Neural cell (in vitro differentiated cells): ENCODE measurements at regions not wholly inside any gene's neighbourhood (a gene's known extent, or its start where the extent isn't known, plus 50 kb on each side); places are given as distances from the start of the nearest gene placed in this dataset.

Experiments
- H2AFZ ChIP-seq: fragments of 200-600, 300-800 bp; sonication (generic), shearing (Covaris generic); 2 replicates; pipeline ENCODE4 v1.6.0; 2014; ENCODE audit warnings: low read depth, mild to moderate bottlenecking, antibody characterized with exemption, low read length, moderate library complexity
- H3F3A ChIP-seq: fragments of 200-600 bp; shearing (Covaris generic); 2 replicates; pipeline ENCODE4 v1.6.1; 2016; ENCODE audit warnings: mild to moderate bottlenecking, moderate library complexity, mixed read lengths, antibody characterized with exemption, low read length; ENCODE audit not compliant: insufficient read depth, poor library complexity, severe bottlenecking
- H3K27ac ChIP-seq: fragments of 200-600, 300-800 bp; sonication (generic), shearing (Covaris generic); 2 replicates; pipeline ENCODE4 v1.5.1; 2014; ENCODE audit warnings: mild to moderate bottlenecking, low read length, moderate library complexity
- H3K27me3 ChIP-seq: fragments of 300-800, 200-600 bp; sonication (generic), shearing (Covaris generic); 2 replicates; pipeline ENCODE4 v1.6.0; 2014; ENCODE audit warnings: mild to moderate bottlenecking, low read depth, low read length, moderate library complexity; ENCODE audit not compliant: insufficient read depth
- H3K36me3 ChIP-seq: fragments of 300-800, 200-600 bp; sonication (generic), shearing (Covaris generic); 2 replicates; pipeline ENCODE4 v1.5.1; 2014; ENCODE audit warnings: mild to moderate bottlenecking, antibody characterized with exemption, low read length, moderate library complexity; ENCODE audit not compliant: insufficient read depth
- H3K4me2 ChIP-seq: fragments of 300-800, 200-600 bp; sonication (generic), shearing (Covaris generic); 2 replicates; pipeline ENCODE4 v1.6.0; 2014; ENCODE audit warnings: mild to moderate bottlenecking, low read length
- H3K4me3 ChIP-seq: fragments of 300-800, 200-600 bp; sonication (generic), shearing (Covaris generic); 2 replicates; pipeline ENCODE4 v1.5.1; 2014; ENCODE audit warnings: mild to moderate bottlenecking, low read length, moderate library complexity
- H3K79me2 ChIP-seq: fragments of 200-600 bp; shearing (Covaris generic); replicated peaks from 2 replicates; pipeline ENCODE4 v1.6.0; 2014; ENCODE audit warnings: mild to moderate bottlenecking, low read length, moderate library complexity; ENCODE audit not compliant: insufficient read depth
- H3K9ac ChIP-seq: fragments of 300-800, 200-600 bp; sonication (generic), shearing (Covaris generic); 2 replicates; pipeline ENCODE4 v1.6.1; 2016; ENCODE audit warnings: mild to moderate bottlenecking, low read length, mixed read lengths
- H3K9me2 ChIP-seq: fragments of 200-600 bp; shearing (Covaris generic); 2 replicates; pipeline ENCODE4 v1.6.1; 2016; ENCODE audit warnings: mild to moderate bottlenecking, low read length, mixed read lengths; ENCODE audit not compliant: insufficient read depth
- H3K9me3 ChIP-seq: fragments of 200-600, 300-800 bp; sonication (generic), shearing (Covaris generic); 2 replicates; pipeline ENCODE4 v1.6.1; 2016; ENCODE audit warnings: mild to moderate bottlenecking, mixed run types, low read length, moderate library complexity, mixed read lengths
- H4K20me1 ChIP-seq: fragments of 200-600 bp; shearing (Covaris generic); 2 replicates; pipeline ENCODE4 v1.6.1; 2016; ENCODE audit warnings: mild to moderate bottlenecking, mixed run types; ENCODE audit not compliant: insufficient read depth
- CTCF ChIP-seq: fragments of 450-650 bp; IDR thresholded peaks from 2 replicates; pipeline ENCODE4 v1.5.1; 2014; ENCODE audit warnings: antibody characterized with exemption, mild to moderate bottlenecking, moderate library complexity; ENCODE audit not compliant: poor library complexity, severe bottlenecking
- EP300 ChIP-seq: fragments of 450-650 bp; conservative IDR thresholded peaks from 2 replicates; pipeline ENCODE4 v1.6.1; 2014; ENCODE audit warnings: antibody characterized with exemption, mild to moderate bottlenecking, moderate library complexity; ENCODE audit not compliant: poor library complexity, severe bottlenecking
- EZH2 ChIP-seq: fragments of 200-600, 300-800 bp; shearing (Covaris generic), sonication (generic); IDR thresholded peaks from 2 replicates; pipeline ENCODE4 v1.6.1; 2014; ENCODE audit warnings: antibody characterized with exemption, low read length, borderline replicate concordance, mild to moderate bottlenecking; ENCODE audit not compliant: insufficient read depth, poor library complexity, severe bottlenecking
- MXI1 ChIP-seq: fragments of 450-650 bp; conservative IDR thresholded peaks from 2 replicates; pipeline ENCODE4 v1.6.1; 2014; ENCODE audit warnings: antibody characterized with exemption, mild to moderate bottlenecking; ENCODE audit not compliant: poor library complexity, severe bottlenecking
- POLR2AphosphoS5 ChIP-seq: IDR thresholded peaks from 2 replicates; pipeline ENCODE4 v1.6.1; 2012
- RAD21 ChIP-seq: fragments of 450-650 bp; conservative IDR thresholded peaks from 2 replicates; pipeline ENCODE4 v1.6.1; 2014; ENCODE audit warnings: antibody characterized with exemption, mild to moderate bottlenecking, moderate library complexity
- SMC3 ChIP-seq: fragments of 450-650 bp; conservative IDR thresholded peaks from 2 replicates; pipeline ENCODE4 v1.6.1; 2014; ENCODE audit warnings: antibody characterized with exemption, mild to moderate bottlenecking, moderate library complexity; ENCODE audit not compliant: poor library complexity
- TAF1 ChIP-seq: IDR thresholded peaks from 2 replicates; pipeline ENCODE4 v1.6.1; 2012; ENCODE audit warnings: low read depth
- TF ChIP-seq, protein P1 (sequence below): IDR thresholded peaks from 2 replicates; pipeline ENCODE4 v1.6.1; 2012; ENCODE audit warnings: borderline replicate concordance

DNA sequence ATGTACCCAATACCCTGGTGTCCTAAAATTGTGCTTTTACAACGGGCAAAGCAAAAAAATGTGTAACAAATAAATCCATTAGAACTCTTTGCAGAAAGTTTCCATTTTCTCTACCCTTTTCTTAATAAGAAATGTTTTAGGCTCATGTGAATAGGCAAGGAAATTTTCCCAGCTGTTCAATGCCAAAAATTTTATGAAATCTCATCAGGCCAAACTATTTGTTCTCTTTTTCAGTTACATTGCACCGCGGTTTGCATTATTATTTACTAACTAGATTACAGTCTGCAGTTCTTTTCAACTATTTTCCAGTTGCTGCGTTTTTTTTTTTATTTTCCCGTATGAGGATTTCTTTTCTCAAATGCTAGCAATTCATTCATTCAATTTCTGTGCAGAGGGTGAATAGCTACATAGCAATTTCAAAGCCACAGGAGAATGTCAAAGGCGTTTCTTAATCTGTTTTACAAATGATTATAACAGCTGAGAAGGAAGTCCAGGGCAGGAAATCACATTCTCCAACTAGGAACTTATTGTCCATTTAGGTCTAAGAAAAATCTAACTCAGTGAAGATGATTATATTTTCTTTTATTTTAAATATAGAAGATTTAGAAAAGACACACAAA, 367.5 kb upstream of the MMADHC start:
- Histone ChIP-seq H3K4me2 (no peak overlapping the region), H3K9me3 (peaks cover 4% of the 10 kb centered on the region), H4K20me1 (no peaks in the 10 kb centered on the region), H3K79me2 (no peaks in the 10 kb centered on the region), H3F3A (no peaks in the 10 kb centered on the region), H3K9ac (no peak overlapping the region), H3K4me3 (no peak overlapping the region), H3K36me3 (no peaks in the 10 kb centered on the region), H3K9me2 (no peaks in the 10 kb centered on the region), H3K27me3 (no peaks in the 10 kb centered on the region), H3K27ac (no peak overlapping the region), H2AFZ (no peak overlapping the region)
- TF ChIP-seq POLR2AphosphoS5 (no peak), CTCF (no peak), MXI1 (no peak), SMC3 (no peak)
- TF ChIP-seq, protein P1, sequence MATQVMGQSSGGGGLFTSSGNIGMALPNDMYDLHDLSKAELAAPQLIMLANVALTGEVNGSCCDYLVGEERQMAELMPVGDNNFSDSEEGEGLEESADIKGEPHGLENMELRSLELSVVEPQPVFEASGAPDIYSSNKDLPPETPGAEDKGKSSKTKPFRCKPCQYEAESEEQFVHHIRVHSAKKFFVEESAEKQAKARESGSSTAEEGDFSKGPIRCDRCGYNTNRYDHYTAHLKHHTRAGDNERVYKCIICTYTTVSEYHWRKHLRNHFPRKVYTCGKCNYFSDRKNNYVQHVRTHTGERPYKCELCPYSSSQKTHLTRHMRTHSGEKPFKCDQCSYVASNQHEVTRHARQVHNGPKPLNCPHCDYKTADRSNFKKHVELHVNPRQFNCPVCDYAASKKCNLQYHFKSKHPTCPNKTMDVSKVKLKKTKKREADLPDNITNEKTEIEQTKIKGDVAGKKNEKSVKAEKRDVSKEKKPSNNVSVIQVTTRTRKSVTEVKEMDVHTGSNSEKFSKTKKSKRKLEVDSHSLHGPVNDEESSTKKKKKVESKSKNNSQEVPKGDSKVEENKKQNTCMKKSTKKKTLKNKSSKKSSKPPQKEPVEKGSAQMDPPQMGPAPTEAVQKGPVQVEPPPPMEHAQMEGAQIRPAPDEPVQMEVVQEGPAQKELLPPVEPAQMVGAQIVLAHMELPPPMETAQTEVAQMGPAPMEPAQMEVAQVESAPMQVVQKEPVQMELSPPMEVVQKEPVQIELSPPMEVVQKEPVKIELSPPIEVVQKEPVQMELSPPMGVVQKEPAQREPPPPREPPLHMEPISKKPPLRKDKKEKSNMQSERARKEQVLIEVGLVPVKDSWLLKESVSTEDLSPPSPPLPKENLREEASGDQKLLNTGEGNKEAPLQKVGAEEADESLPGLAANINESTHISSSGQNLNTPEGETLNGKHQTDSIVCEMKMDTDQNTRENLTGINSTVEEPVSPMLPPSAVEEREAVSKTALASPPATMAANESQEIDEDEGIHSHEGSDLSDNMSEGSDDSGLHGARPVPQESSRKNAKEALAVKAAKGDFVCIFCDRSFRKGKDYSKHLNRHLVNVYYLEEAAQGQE = no peak

DNA sequence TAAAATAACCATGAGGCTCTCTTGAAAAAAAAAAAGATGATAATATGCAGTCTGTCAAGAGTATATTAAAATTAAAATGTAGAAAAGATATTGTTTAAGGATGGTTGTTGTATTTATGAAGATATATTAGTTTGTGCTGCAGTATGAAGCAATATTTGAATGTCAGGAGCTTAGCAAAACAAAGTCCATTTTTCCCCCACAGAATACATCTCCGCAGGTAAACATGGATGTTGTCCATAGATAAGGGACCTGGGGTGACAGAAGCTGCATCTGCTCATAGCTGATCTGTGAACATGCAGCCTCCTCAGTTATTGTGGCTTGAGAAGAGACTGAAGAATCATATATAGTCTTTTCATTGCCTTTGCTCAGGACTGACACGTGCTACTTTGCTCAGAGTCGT, 366.1 kb upstream of the MMADHC start:
- H3F3A ChIP-seq = no peaks in the 10 kb centered on the region
- H3K27ac ChIP-seq = no peak overlapping the region
- no peaks in the 10 kb centered on the region for H3K9me2 ChIP-seq
- no peak overlapping the region for H2AFZ ChIP-seq
- H3K79me2 ChIP-seq = no peaks in the 10 kb centered on the region
- TF ChIP-seq SMC3 = no peak
- TF ChIP-seq MXI1 = no peak
- TF ChIP-seq EP300 = no peak
- TF ChIP-seq, protein P1 = no peak
- TF ChIP-seq RAD21 = no peak
- TF ChIP-seq EZH2 = no peak
- no peak for TF ChIP-seq TAF1
- no peak for TF ChIP-seq CTCF
- TF ChIP-seq POLR2AphosphoS5 = no peak
- no peak overlapping the region for H3K9ac ChIP-seq
- no peak overlapping the region for H3K4me3 ChIP-seq
- H4K20me1 ChIP-seq = no peaks in the 10 kb centered on the region
- H3K4me2 ChIP-seq = no peak overlapping the region
- no peaks in the 10 kb centered on the region for H3K36me3 ChIP-seq
- peaks cover 4% of the 10 kb centered on the region for H3K9me3 ChIP-seq
- H3K27me3 ChIP-seq = no peaks in the 10 kb centered on the region
